GM19193 (cell line): ENCODE measurements at regions not wholly inside any gene's neighbourhood (a gene's known extent, or its start where the extent isn't known, plus 50 kb on each side); places are given as distances from the start of the nearest gene placed in this dataset.

ENCODE experiments used
- POLR2A ChIP-seq: IDR thresholded peaks from 4 replicates; pipeline ENCODE4 v1.6.1; 2011; ENCODE audit not compliant: insufficient read depth, insufficient read length; ENCODE audit errors: extremely low read depth

DNA sequence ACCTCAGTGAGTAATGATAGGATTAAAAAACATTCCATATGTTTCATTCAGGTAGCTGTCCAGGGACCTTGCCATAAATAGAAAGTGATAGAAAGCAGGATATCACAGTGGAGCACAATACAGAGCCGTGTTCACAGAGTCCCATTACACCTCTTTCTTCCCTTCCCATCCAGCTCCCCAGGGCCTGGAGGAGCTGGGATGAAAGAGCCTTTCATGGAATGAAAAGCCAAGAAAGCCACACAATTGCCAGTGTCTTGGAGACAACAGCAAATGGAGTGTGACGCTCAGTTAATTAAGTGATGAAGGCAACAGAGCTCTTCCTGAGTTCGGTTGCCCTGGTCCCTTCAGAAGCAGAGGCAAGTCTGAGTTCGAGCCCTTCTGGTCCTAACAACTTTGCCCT is 387.3 kb upstream of the PLXNA2 start:
- no peak for TF ChIP-seq POLR2A

DNA sequence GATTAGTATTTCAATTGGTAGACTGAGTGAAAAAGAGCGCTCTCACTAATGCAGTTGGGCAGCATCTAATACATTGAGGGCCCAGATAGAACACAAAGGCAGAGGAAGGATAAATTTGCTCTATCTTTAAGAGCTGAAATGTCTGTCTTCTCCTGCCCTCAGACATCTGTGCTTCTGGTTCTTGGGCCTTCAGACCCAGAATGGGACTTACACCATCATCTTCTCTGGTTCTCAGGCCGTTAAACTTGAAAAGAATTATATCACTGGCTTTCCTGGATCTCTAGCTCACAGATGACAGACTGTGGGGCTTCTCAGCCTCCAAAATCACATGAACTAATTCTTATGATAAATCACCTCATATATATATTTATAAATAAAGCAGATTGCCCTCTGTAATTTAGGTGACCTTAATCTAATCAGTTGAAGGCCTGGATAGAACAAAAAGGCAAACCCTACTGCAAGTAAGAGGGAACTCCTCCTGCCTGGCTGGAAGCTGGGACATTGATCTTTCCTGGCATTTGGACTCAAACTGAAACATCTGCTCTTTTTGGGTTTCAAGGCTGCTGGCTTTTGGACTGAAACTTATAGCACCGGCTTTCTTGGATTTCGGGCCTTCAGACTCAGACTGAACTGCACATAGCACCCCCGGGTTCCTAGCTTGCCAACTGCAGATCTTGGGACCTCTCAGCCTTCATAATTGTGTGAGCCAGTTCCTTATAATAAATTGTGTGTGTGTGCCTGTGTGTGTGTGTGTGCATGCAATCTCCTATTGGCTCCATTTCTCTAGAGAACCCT is 390.4 kb upstream of the PLXNA2 start:
- TF ChIP-seq POLR2A = no peak

DNA sequence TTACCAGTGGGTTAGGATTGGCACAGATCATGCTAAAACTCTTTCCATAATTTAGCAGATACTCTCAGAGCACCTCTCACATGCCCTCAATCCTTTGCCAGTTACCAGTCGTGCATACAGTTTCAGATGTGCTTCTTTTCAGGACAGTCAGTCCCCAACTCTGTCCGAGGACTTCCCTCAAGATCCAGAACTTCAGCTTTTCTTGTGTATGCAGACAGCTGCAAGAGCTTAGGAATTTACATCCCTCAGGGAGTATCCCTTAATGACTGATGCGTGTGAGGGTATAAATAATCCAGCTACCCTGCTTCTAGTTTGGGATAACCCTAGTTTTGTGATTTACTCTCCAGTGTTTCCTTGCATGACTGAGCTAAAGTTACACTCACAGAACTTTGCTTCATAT is 393.0 kb upstream of the PLXNA2 start:
- TF ChIP-seq POLR2A = no peak

DNA sequence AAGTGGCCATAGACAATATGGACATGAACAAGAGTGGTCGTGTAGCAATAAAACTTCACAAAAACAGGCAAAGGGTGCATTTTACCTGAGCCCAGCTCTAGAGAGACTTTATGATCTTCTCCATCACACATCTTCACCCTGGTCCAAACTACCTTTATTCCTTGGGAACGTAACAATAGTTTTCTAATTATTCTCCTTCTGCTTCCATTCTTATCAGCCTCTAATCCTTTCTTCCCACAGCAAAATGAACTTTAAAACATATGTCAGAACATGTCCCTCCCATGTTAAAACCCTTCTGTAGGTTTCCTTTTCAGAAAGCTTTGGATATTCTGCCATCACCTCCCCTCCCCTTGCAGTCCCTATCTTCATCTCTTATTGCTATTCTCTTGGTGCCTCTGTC is 395.2 kb upstream of the PLXNA2 start:
- no peak for TF ChIP-seq POLR2A

DNA sequence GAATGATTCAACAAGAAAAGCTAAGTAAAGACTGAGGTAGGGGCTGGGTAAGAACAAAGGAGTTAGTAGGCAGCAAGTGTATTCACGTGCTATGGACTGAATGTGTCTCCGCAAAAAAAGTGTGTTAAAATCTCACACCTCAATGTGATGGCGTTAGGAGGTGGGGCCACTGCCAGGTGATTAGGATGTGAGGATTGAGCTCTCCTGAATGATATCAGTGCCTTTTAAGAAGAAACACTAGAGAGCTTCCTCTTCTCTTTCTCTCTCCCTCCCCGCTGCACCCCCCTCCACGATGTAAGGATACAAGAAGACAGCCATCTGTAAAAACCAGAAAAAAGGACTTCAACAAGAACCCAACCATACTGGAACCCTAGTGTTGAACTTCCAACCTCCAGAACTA is 396.1 kb upstream of the PLXNA2 start:
- no peak for TF ChIP-seq POLR2A

DNA sequence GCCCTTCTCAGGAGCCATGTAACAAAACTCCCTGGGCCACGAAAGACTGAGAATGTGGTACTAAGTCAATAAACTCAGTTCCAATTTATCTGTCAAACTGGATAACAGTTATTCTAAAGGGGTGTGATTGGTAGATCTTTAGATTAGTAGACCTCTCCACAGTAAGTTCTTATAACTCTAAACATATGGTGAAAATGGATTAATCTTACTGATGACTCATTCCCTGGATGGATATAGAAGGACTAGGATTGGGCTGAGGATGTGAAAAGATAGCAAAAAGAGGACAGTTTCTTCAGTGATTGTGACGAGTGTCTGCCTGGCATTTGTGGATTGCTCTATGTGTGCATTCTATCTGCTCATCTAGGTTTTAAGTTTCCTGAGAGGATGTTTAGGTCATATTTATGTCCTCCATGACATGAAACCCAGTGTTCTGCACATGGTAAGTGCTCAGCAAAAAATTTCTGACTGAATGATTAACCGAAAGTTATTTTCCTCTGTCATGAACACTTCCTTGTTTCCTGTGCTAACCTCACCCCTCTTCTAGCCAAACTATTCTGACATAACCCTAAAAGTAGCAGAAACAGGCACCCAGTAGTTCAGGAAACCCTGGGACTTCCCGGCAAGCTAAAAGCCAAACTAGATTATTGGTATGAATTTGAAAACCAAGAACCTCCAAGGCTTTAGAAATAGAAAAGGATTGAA is 397.5 kb upstream of the PLXNA2 start:
- TF ChIP-seq POLR2A = no peak

DNA sequence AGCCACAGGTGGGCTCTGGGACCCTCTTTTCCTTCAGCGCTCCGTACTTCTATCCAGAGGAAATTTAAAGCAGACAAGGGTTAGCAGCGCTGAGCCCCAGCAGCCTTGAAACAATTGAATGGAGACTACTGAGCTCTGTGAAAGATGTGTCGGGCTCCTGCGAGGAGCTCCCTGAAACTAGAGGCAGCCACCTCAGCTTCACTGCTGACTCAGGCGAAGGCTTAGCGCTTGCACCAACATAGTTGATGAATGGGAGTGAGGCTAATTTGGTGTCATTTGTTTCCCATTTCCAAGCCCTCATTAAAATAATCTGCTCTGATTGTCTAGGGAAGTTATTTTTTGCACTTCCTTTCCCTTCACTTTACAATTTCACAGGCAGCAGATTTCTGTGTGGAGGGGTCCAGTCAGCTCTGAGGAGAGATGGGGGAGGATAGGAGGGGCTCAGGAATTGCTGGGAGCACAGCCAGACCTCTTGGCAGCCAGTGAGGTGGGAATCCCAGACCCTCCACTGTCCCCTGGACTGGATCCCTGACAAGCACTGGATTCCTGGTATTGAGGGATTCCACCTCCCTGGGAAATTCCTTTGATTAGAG is 398.9 kb upstream of the PLXNA2 start:
- TF ChIP-seq POLR2A = no peak

DNA sequence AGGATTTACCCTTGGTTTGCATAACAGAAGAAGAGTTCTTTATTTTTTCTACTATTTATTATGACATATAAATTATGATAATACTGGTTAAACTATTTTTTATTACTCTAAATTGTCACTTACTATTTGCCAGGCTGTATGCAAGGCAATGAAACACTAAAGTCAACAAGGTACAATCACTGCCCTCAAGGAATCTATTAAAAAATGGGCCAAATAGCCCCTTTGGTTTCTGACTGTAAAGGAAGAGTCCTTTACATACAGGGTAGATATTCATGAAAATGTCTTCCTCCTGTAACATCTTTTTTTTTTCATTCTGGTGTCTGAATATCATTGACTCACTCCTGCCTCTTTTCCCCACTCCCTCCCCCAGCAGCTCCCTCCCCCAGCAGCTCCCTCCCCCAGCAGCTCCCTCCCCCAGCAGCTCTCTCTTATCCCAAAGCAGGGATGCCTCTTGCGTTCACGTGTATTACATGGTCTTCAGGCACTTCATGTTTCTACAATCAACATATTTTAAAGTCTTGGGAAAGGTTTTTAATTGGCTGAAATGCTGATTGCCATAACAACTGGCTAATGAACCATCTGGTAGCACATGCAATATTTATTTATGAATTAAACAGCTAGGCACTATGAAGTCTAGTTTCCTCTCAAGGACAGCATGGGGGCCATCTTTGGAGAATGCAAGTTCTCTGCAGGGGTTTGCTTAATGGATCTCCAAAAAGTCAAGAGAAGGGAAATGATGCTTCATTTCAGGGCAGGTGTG is 400.4 kb upstream of the PLXNA2 start:
- no peak for TF ChIP-seq POLR2A

DNA sequence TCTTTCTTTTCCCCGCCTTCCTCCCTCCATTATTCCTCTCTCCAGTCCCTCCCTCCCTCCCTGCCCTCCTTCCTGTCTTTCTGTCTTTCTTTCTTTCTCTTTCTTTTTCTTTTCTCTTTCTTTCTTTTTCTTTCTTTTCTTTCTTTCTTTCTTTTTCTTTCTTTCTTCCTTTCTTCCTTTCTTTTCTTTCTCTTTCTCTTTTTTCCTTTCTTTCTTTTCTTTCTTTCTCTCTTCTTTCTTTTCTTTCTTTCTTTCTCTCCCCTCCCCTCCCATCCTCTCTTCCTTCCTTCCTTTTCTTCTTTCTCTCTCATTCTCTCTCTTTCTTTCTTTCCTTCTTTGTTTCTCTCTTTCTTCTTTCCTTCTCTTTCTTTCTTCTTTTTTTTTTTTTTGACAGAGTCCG is 402.2 kb upstream of the PLXNA2 start:
- TF ChIP-seq POLR2A = no peak

DNA sequence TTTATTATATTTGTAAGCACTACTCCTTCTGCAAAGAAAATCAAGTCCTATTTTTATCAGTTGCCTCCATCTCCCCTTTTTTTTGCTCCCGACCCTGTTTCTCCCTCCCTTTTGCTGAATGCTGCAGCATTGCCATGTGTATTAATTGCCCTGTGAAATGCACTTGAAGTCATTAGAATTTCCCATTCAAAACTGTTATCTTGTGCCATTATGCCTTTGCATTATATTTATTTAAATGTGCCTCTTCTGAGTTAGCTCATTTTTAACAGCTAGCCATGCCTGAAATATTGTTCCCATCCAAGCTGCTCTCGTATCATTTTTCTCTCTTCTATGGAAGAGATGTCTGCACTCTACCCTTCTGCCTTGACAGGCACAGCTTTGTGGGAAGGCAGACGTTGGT is 404.0 kb upstream of the PLXNA2 start:
- TF ChIP-seq POLR2A = no peak

DNA sequence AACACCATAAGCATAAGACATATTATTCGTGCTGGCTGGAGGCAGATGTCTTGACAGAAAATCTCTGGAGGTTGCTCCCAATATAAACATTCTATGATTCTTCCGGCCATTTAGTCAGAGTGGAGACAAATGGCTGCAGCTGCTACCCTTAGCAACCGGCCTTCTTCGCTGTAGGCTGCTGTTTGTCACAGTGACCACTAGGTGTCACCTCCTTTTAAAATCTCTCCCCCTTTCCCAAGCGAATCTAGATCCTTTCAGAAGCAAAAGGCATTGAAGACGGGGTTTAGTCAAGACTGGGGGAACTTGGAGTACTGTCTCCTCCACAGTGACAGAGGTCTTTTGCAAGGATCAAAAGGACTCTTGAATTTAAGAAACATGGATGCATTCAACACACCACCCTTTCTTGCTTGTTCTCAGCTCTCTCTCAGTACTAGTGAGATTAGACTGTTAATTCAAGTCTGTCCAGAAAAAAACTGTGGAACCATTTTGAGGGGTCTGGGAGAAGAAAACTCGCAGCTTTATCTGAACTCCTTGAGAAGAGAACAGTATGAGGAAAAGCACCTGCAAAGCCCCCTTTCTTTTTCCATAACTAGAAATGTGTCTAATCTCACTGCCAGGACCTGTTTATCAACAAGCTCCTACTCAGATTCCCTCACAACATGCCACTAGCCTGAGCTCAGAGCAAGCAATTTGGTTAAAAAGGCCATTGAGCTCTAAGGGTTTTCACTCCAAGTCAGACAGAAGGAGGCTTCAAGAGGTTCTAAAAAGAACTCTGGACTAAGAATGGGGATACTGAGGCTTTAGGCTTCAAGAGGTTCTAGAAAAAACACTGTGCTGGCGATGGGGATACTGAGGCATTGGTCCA is 408.3 kb upstream of the PLXNA2 start:
- TF ChIP-seq POLR2A = no peak

DNA sequence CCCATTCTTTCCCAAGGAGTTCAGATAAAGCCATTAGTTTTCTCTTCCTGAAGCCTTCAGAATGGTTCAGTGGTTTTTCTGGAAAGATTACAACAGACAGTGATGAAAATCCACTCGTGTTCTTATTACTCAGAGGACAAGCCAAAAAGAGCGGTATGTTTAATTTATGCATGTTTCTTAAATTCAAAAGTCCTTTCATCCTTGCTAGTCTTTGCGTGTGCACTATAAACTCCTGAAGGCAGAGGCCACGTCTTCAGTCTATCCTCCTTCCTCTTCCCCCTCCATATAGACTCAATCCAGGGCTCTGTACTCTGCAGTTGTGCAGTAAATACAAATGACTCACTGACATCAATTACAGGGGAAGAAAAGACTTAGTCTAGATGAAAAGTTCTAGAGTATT is 409.2 kb upstream of the PLXNA2 start:
- no peak for TF ChIP-seq POLR2A

DNA sequence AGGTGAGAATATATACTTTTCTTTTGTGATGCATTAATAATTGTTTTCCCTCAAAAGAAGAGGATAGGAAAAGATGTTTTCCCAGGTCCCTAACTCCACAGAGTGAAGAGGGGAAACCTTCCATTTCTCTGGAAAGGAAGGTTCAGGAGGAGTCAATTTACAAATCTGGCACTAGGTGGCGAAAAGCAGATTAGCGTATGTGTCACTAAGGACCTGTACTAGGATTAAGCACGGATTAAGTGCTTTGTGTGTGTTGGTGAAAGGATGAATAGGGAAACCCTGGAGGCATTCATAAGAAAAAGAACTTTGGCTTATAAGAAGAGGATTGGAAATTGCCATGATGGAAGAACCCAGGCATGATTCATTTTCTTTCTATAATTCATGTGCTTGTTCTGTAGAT is 410.1 kb upstream of the PLXNA2 start:
- no peak for TF ChIP-seq POLR2A

DNA sequence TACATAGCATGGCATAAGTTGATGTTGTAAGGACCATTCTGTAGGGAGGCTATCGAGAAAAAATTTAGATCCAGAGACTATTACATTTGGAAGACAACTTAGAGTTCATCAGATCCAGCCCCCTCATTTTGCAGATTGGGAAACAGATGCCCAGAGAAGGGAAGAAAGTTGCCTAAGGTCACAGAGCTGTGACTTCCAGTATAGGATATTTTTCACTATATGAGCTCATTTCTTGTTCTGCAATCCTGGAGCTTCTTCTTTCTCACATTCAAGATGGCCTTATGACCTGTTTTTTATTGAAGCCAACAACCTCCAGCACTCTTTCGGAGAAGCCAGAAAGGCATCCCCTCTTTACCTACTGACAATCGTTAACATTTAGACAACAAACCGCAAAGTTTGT is 421.8 kb upstream of the PLXNA2 start:
- no peak for TF ChIP-seq POLR2A
